WTC11 (cell line): ENCODE measurements at regions not wholly inside any gene's neighbourhood (a gene's known extent, or its start where the extent isn't known, plus 50 kb on each side); places are given as distances from the start of the nearest gene placed in this dataset.

Source experiments
- CTCF ChIP-seq: fragments of 200-600 bp; IDR thresholded peaks from 2 replicates; pipeline ENCODE4 v1.8.0; 2022; ENCODE audit warnings: antibody characterized with exemption
- E2F4 ChIP-seq: sonication (generic); formaldehyde crosslinking; IDR thresholded peaks from 2 replicates; pipeline ENCODE4 v1.8.1; 2022; ENCODE audit warnings: low read depth, mild to moderate bottlenecking, moderate library complexity, missing genetic modification reagents, borderline replicate concordance
- FOXJ3 ChIP-seq: sonication (generic); formaldehyde crosslinking; IDR thresholded peaks from 2 replicates; pipeline ENCODE4 v1.9.0; 2021; ENCODE audit warnings: missing genetic modification reagents, mild to moderate bottlenecking, borderline replicate concordance
- JUN ChIP-seq: sonication (generic); formaldehyde crosslinking; IDR thresholded peaks from 2 replicates; pipeline ENCODE4 v1.8.0; 2023; ENCODE audit warnings: mild to moderate bottlenecking, missing genetic modification reagents
- NR1H2 ChIP-seq: sonication (generic); formaldehyde crosslinking; IDR thresholded peaks from 2 replicates; pipeline ENCODE4 v1.9.0; 2021; ENCODE audit warnings: mild to moderate bottlenecking, moderate library complexity, missing genetic modification reagents
- NR2C2 ChIP-seq: sonication (generic); formaldehyde crosslinking; IDR thresholded peaks from 2 replicates; pipeline ENCODE4 v1.8.0; 2022; ENCODE audit warnings: mild to moderate bottlenecking, missing genetic modification reagents
- RELA ChIP-seq: sonication (generic); formaldehyde crosslinking; IDR thresholded peaks from 2 replicates; pipeline ENCODE4 v1.8.1; 2022; ENCODE audit warnings: missing genetic modification reagents, mild to moderate bottlenecking, borderline replicate concordance
- TEAD1 ChIP-seq: sonication (generic); formaldehyde crosslinking; IDR thresholded peaks from 2 replicates; pipeline ENCODE4 v1.8.0; 2022; ENCODE audit warnings: mild to moderate bottlenecking, missing genetic modification reagents
- USF2 ChIP-seq: sonication (generic); formaldehyde crosslinking; IDR thresholded peaks from 2 replicates; pipeline ENCODE4 v1.8.1; 2023; ENCODE audit warnings: mild to moderate bottlenecking, missing genetic modification reagents, moderate library complexity
- TF ChIP-seq, protein P1 (sequence below): sonication (generic); formaldehyde crosslinking; IDR thresholded peaks from 2 replicates; pipeline ENCODE4 v1.8.0; 2022; ENCODE audit warnings: mild to moderate bottlenecking, missing genetic modification reagents
- TF ChIP-seq, protein P2 (sequence below): sonication (generic); formaldehyde crosslinking; conservative IDR thresholded peaks from 2 replicates; pipeline ENCODE4 v1.8.1; 2023; ENCODE audit warnings: mild to moderate bottlenecking, low read depth, missing genetic modification reagents, moderate library complexity
- TF ChIP-seq, protein P3 (sequence below): sonication (generic); formaldehyde crosslinking; IDR thresholded peaks from 2 replicates; pipeline ENCODE4 v1.8.0; 2023; ENCODE audit warnings: mild to moderate bottlenecking, missing genetic modification reagents

DNA sequence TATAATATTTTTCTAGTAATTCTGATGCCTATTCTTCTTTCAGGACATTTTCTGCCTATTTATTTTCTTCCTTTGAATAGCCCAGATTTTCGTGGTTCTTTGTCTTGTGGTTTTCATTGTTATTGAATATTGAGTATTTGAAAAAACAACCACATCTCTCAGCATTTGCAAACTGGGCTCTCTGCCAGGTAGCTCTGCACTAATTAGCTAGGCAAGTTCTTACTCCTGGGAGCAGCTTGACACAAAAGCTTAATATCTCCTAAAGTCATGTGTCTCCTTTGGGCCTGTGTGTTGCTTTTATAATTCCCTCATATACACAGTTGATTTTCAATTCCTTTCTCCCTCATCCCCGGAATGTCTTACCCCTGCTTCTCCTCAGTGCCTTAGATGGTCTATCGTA is 413.5 kb upstream of the GRIA3 start:
- TF ChIP-seq USF2 (CRISPR knock-in tag), result no peak
- TF ChIP-seq FOXJ3, result no peak
- TF ChIP-seq E2F4 (CRISPR knock-in tag), result no peak
- no peak for TF ChIP-seq JUN (CRISPR knock-in tag)
- no peak for TF ChIP-seq CTCF
- TF ChIP-seq, protein P1, sequence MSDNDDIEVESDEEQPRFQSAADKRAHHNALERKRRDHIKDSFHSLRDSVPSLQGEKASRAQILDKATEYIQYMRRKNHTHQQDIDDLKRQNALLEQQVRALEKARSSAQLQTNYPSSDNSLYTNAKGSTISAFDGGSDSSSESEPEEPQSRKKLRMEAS (CRISPR knock-in tag), result no peak
- no peak for TF ChIP-seq RELA (CRISPR knock-in tag)
- TF ChIP-seq, protein P2, sequence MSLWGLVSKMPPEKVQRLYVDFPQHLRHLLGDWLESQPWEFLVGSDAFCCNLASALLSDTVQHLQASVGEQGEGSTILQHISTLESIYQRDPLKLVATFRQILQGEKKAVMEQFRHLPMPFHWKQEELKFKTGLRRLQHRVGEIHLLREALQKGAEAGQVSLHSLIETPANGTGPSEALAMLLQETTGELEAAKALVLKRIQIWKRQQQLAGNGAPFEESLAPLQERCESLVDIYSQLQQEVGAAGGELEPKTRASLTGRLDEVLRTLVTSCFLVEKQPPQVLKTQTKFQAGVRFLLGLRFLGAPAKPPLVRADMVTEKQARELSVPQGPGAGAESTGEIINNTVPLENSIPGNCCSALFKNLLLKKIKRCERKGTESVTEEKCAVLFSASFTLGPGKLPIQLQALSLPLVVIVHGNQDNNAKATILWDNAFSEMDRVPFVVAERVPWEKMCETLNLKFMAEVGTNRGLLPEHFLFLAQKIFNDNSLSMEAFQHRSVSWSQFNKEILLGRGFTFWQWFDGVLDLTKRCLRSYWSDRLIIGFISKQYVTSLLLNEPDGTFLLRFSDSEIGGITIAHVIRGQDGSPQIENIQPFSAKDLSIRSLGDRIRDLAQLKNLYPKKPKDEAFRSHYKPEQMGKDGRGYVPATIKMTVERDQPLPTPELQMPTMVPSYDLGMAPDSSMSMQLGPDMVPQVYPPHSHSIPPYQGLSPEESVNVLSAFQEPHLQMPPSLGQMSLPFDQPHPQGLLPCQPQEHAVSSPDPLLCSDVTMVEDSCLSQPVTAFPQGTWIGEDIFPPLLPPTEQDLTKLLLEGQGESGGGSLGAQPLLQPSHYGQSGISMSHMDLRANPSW (CRISPR knock-in tag), result no peak
- no peak for TF ChIP-seq NR2C2 (CRISPR knock-in tag)
- no peak for TF ChIP-seq NR1H2 (CRISPR knock-in tag)
- no peak for TF ChIP-seq TEAD1 (CRISPR knock-in tag)
- TF ChIP-seq, protein P3, sequence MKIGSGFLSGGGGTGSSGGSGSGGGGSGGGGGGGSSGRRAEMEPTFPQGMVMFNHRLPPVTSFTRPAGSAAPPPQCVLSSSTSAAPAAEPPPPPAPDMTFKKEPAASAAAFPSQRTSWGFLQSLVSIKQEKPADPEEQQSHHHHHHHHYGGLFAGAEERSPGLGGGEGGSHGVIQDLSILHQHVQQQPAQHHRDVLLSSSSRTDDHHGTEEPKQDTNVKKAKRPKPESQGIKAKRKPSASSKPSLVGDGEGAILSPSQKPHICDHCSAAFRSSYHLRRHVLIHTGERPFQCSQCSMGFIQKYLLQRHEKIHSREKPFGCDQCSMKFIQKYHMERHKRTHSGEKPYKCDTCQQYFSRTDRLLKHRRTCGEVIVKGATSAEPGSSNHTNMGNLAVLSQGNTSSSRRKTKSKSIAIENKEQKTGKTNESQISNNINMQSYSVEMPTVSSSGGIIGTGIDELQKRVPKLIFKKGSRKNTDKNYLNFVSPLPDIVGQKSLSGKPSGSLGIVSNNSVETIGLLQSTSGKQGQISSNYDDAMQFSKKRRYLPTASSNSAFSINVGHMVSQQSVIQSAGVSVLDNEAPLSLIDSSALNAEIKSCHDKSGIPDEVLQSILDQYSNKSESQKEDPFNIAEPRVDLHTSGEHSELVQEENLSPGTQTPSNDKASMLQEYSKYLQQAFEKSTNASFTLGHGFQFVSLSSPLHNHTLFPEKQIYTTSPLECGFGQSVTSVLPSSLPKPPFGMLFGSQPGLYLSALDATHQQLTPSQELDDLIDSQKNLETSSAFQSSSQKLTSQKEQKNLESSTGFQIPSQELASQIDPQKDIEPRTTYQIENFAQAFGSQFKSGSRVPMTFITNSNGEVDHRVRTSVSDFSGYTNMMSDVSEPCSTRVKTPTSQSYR, result no peak
